ENCODE measurements at regions not wholly inside any gene's neighbourhood (a gene's known extent, or its start where the extent isn't known, plus 50 kb on each side); places are given as distances from the start of the nearest gene placed in this dataset.

GRCh38 chr10:78385599-78385998, 351.9 kb downstream of the RPS24 start:
- TF ChIP-seq, protein P1, sequence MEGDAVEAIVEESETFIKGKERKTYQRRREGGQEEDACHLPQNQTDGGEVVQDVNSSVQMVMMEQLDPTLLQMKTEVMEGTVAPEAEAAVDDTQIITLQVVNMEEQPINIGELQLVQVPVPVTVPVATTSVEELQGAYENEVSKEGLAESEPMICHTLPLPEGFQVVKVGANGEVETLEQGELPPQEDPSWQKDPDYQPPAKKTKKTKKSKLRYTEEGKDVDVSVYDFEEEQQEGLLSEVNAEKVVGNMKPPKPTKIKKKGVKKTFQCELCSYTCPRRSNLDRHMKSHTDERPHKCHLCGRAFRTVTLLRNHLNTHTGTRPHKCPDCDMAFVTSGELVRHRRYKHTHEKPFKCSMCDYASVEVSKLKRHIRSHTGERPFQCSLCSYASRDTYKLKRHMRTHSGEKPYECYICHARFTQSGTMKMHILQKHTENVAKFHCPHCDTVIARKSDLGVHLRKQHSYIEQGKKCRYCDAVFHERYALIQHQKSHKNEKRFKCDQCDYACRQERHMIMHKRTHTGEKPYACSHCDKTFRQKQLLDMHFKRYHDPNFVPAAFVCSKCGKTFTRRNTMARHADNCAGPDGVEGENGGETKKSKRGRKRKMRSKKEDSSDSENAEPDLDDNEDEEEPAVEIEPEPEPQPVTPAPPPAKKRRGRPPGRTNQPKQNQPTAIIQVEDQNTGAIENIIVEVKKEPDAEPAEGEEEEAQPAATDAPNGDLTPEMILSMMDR (IDR thresholded peaks at IDR 0.05) = no peak
- no peak for TF ChIP-seq ZFX (IDR thresholded peaks at IDR 0.05; ENCODE audit: borderline replicate concordance)

Data from 22Rv1 (cell line).